ENCODE measurements at regions not wholly inside any gene's neighbourhood (a gene's known extent, or its start where the extent isn't known, plus 50 kb on each side); places are given as distances from the start of the nearest gene placed in this dataset.

- H3K4me3 ChIP-seq: no peak overlapping the region
- WGBS, 2 donors (ENCODE audit: low coverage in 1 of 2): 50 to 51% methylated on average over 5 of the region's 5 CpGs
- no peaks in the 10 kb centered on the region for H3K36me3 ChIP-seq
- in situ Hi-C loops (cut with MboI; ENCODE audit: low pct_ligation_motif_present in 1 of 4, low pct_unique_long_range_greater_than_20kb in 1 of 4, low sequenced_read_pairs in 3 of 4): loop anchor here in 2 of 4 donors (25.0 kb wide), 1 partner anchor 1392 kb away; no protein-coding TSS in a partner anchor
- no peaks in the 10 kb centered on the region for H3K9me3 ChIP-seq
- DNase-seq: no peak
- intact Hi-C loops (cut with DNase I; ENCODE audit: low total_unique reads): no loop called here
- H3K4me1 ChIP-seq: no peaks in the 10 kb centered on the region
- no peaks in the 10 kb centered on the region for H3K27me3 ChIP-seq
- H3K27ac ChIP-seq: no peak overlapping the region
- TF ChIP-seq EP300 (IDR thresholded peaks at IDR 0.05; ENCODE audit: low read depth) (no peak), POLR2AphosphoS5 (IDR thresholded peaks at IDR 0.05) (no peak), POLR2A (IDR thresholded peaks at IDR 0.05) (no peak), CTCF (IDR thresholded peaks at IDR 0.05) (no peak)
Measured at GRCh38 chr16:6629110-6629509, 703.5 kb upstream of the RBFOX1 start.

- in situ Hi-C loops (cut with MboI; ENCODE audit: low pct_ligation_motif_present in 1 of 4, low pct_unique_long_range_greater_than_20kb in 1 of 4, low sequenced_read_pairs in 3 of 4): loop anchor here in 2 of 4 donors (25.0 kb wide), 1 partner anchor 1388 kb away; no protein-coding TSS in a partner anchor
Measured at GRCh38 chr16:6625606-6626005, 707.0 kb upstream of the RBFOX1 start.

DNA sequence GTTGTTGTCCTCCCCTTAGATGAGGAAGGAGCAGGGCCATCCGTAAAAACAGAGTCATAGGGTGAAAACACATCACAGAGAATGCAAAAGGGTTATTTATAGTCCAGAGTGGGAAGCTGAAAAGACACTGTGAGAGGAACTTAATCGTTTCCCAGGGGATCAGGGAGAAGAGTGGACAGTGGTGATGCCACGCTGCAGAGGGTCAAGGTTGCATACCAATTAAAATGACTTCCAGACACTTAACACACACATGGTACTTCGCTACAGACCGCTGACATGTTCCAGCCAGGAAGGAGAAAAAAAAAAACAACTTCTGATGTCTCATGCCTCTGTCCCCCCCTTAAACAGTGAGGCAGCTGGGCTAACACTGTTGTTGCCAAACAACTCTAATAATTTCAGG, 713.8 kb upstream of the RBFOX1 start:
- H3K27me3 ChIP-seq: no peaks in the 10 kb centered on the region
- in situ Hi-C loops (cut with MboI; ENCODE audit: low pct_ligation_motif_present in 1 of 4, low pct_unique_long_range_greater_than_20kb in 1 of 4, low sequenced_read_pairs in 3 of 4) (loop anchor here in 1 of 4 donors (25.0 kb wide), 1 partner anchor 107 kb away; no protein-coding TSS in a partner anchor), intact Hi-C loops (cut with DNase I; ENCODE audit: low total_unique reads) (no loop called here)
- no peaks in the 10 kb centered on the region for H3K4me1 ChIP-seq
- H3K4me3 ChIP-seq: no peak overlapping the region
- H3K9me3 ChIP-seq: no peaks in the 10 kb centered on the region
- no peak for DNase-seq
- H3K27ac ChIP-seq: no peak overlapping the region
- no peak for TF ChIP-seq POLR2A (IDR thresholded peaks at IDR 0.05)
- no peak for TF ChIP-seq EP300 (IDR thresholded peaks at IDR 0.05; ENCODE audit: low read depth)
- no peak for TF ChIP-seq POLR2AphosphoS5 (IDR thresholded peaks at IDR 0.05)
- TF ChIP-seq CTCF (IDR thresholded peaks at IDR 0.05): no peak
- H3K36me3 ChIP-seq: no peaks in the 10 kb centered on the region
- 40 to 53% methylated on average over 1 to 5 of the region's 5 CpGs for WGBS, 2 donors (ENCODE audit: low coverage in 1 of 2)

More at GRCh38 chr16:6625606-6626005, 707.0 kb upstream of the RBFOX1 start:
- no peaks in the 10 kb centered on the region for H3K9me3 ChIP-seq
- no peaks in the 10 kb centered on the region for H3K27me3 ChIP-seq
- H3K4me1 ChIP-seq: no peaks in the 10 kb centered on the region
- H3K36me3 ChIP-seq: no peaks in the 10 kb centered on the region
- intact Hi-C loops (cut with DNase I; ENCODE audit: low total_unique reads): no loop called here
- DNase-seq: no peak
- H3K4me3 ChIP-seq: no peak overlapping the region
- no peak overlapping the region for H3K27ac ChIP-seq
- 61 to 93% methylated on average over 3 of the region's 3 CpGs for WGBS, 2 donors (ENCODE audit: low coverage in 1 of 2)
- no peak for TF ChIP-seq POLR2A (IDR thresholded peaks at IDR 0.05)
- no peak for TF ChIP-seq EP300 (IDR thresholded peaks at IDR 0.05; ENCODE audit: low read depth)
- no peak for TF ChIP-seq CTCF (IDR thresholded peaks at IDR 0.05)
- no peak for TF ChIP-seq POLR2AphosphoS5 (IDR thresholded peaks at IDR 0.05)

GRCh38 chr16:6616746-6617145, 715.9 kb upstream of the RBFOX1 start:
- WGBS, 2 donors (ENCODE audit: low coverage in 1 of 2): 38 to 73% methylated on average over 4 to 6 of the region's 6 CpGs
- intact Hi-C loops (cut with DNase I; ENCODE audit: low total_unique reads): no loop called here
- no peaks in the 10 kb centered on the region for H3K4me1 ChIP-seq
- TF ChIP-seq POLR2A (IDR thresholded peaks at IDR 0.05): no peak
- no peak for TF ChIP-seq CTCF (IDR thresholded peaks at IDR 0.05)
- no peak for TF ChIP-seq POLR2AphosphoS5 (IDR thresholded peaks at IDR 0.05)
- no peak for TF ChIP-seq EP300 (IDR thresholded peaks at IDR 0.05; ENCODE audit: low read depth)
- no peak overlapping the region for H3K4me3 ChIP-seq
- H3K27ac ChIP-seq: no peak overlapping the region
- H3K36me3 ChIP-seq: no peaks in the 10 kb centered on the region
- H3K9me3 ChIP-seq: no peaks in the 10 kb centered on the region
- in situ Hi-C loops (cut with MboI; ENCODE audit: low pct_ligation_motif_present in 1 of 4, low pct_unique_long_range_greater_than_20kb in 1 of 4, low sequenced_read_pairs in 3 of 4): loop anchor here in 1 of 4 donors (25.0 kb wide), 1 partner anchor 104 kb away; no protein-coding TSS in a partner anchor
- H3K27me3 ChIP-seq: no peaks in the 10 kb centered on the region
- DNase-seq: peak; percentile 10

All from transverse colon (tissue), 4 donors.